Hepatocyte (in vitro differentiated cells): ENCODE measurements at regions not wholly inside any gene's neighbourhood (a gene's known extent, or its start where the extent isn't known, plus 50 kb on each side); places are given as distances from the start of the nearest gene placed in this dataset.

ENCODE experiments used
- EZH2 ChIP-seq: fragments of 200-600 bp; sonication (generic); IDR thresholded peaks from 2 replicates; pipeline ENCODE4 v1.6.1; 2016; ENCODE audit warnings: antibody characterized with exemption, mild to moderate bottlenecking, borderline replicate concordance
- EZH2phosphoT487 ChIP-seq: fragments of 200-600 bp; sonication (generic); IDR thresholded peaks from one replicate; pipeline ENCODE4 v1.6.1; 2018; ENCODE audit warnings: antibody characterized with exemption, mild to moderate bottlenecking, low read depth, moderate library complexity; ENCODE audit not compliant: unreplicated experiment, severe bottlenecking
- TF ChIP-seq, protein P1 (sequence below): fragments of 200-600 bp; sonication (generic); IDR thresholded peaks from 2 replicates; pipeline ENCODE4 v1.5.1; 2016; ENCODE audit warnings: antibody characterized with exemption, mild to moderate bottlenecking; ENCODE audit not compliant: poor library complexity

DNA sequence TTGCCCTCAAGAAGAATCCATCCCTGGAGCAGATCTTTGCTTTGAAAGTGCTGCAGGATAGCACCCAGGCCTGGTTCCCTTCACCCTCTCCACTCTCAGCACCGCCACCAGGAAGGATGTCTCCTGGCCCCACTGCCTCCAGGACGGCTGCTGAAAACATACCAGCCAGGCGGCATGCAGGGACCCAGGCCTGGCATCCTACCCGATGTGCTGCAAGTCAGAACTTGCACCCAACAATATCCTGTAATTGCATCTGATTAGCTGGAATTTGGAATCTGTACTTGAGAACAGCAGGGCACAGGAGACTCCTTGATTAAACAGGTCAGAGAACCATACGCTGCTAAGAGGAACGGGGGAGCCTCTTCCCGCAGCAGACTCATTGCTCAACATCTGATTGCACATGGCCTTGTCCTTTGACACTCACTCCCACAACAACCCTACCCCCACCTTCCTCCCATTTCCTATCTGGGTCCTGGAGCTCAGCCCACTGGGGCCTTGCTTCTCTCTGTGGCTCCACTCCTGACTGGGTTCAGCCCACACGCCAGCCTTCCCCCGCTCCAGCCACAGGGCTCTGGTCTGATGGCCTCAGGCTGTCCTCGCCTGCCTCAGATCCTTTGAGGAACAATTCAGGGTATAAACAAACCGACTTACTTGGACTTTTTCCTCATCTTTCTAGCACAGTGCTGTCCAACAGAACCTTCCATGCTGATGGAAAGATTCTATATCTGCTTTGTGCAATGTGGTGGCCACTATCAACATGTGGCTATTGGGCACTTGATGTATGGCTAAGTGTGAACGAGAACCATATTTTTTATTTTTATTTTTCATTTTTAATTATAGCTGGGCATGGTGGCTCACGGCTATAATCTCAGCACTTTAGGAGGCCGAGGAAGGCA is 78.0 kb downstream of the FGD2 start:
- TF ChIP-seq EZH2 (no peak), EZH2phosphoT487 (no peak)
- TF ChIP-seq, protein P1, sequence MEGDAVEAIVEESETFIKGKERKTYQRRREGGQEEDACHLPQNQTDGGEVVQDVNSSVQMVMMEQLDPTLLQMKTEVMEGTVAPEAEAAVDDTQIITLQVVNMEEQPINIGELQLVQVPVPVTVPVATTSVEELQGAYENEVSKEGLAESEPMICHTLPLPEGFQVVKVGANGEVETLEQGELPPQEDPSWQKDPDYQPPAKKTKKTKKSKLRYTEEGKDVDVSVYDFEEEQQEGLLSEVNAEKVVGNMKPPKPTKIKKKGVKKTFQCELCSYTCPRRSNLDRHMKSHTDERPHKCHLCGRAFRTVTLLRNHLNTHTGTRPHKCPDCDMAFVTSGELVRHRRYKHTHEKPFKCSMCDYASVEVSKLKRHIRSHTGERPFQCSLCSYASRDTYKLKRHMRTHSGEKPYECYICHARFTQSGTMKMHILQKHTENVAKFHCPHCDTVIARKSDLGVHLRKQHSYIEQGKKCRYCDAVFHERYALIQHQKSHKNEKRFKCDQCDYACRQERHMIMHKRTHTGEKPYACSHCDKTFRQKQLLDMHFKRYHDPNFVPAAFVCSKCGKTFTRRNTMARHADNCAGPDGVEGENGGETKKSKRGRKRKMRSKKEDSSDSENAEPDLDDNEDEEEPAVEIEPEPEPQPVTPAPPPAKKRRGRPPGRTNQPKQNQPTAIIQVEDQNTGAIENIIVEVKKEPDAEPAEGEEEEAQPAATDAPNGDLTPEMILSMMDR, result no peak
